HCT116 (cell line): ENCODE measurements at regions not wholly inside any gene's neighbourhood (a gene's known extent, or its start where the extent isn't known, plus 50 kb on each side); places are given as distances from the start of the nearest gene placed in this dataset.

ENCODE experiments used
- CEBPB ChIP-seq: IDR thresholded peaks from 2 replicates; pipeline ENCODE4 v1.6.1; 2012; ENCODE audit warnings: low read depth
- EZH2 ChIP-seq: fragments of 200-600 bp; sonication (generic); IDR thresholded peaks from 2 replicates; pipeline ENCODE4 v1.6.1; 2017; ENCODE audit warnings: antibody characterized with exemption, mixed run types
- EZH2phosphoT487 ChIP-seq: fragments of 200-600 bp; IDR thresholded peaks from 2 replicates; pipeline ENCODE4 v1.6.1; 2018; ENCODE audit warnings: antibody characterized with exemption, borderline replicate concordance
- JUND ChIP-seq: IDR thresholded peaks from 2 replicates; pipeline ENCODE4 v1.6.1; 2012
- POLR2A ChIP-seq: IDR thresholded peaks from 2 replicates; pipeline ENCODE4 v1.7.0; 2011; ENCODE audit warnings: borderline replicate concordance; ENCODE audit not compliant: insufficient read depth, insufficient read length; ENCODE audit errors: extremely low read depth
- POLR2AphosphoS5 ChIP-seq: IDR thresholded peaks from 2 replicates; pipeline ENCODE4 v1.6.1; 2011; ENCODE audit warnings: mild to moderate bottlenecking, low read depth, low read length, moderate library complexity
- RAD21 ChIP-seq: IDR thresholded peaks from 2 replicates; pipeline ENCODE4 v1.6.1; 2012; ENCODE audit warnings: low read depth, mild to moderate bottlenecking
- SIN3A ChIP-seq: IDR thresholded peaks from 2 replicates; pipeline ENCODE4 v1.6.1; 2012; ENCODE audit warnings: low read depth
- SP1 ChIP-seq: IDR thresholded peaks from 2 replicates; pipeline ENCODE4 v1.6.1; 2012; ENCODE audit warnings: low read depth
- SRF ChIP-seq: IDR thresholded peaks from 2 replicates; pipeline ENCODE4 v1.6.1; 2012; ENCODE audit warnings: low read depth
- TF ChIP-seq, protein P1 (sequence below), 3 experiments: fragments of 200-600 bp in 1 of 3; sonication (generic) in 1 of 3; IDR thresholded peaks in 2 of 3; conservative IDR thresholded peaks in 1 of 3; 2 replicates each; pipeline ENCODE4 v1.5.1; 2012 to 2017; ENCODE audit warnings: low read depth in 2 of 3, low read length in 2 of 3, antibody characterized with exemption in 1 of 3, borderline replicate concordance in 1 of 3, control low read depth in 1 of 3, mild to moderate bottlenecking in 1 of 3, mixed read lengths in 1 of 3, mixed run types in 1 of 3, moderate library complexity in 1 of 3; ENCODE audit not compliant: insufficient read depth in 1 of 3
- TF ChIP-seq, protein P2 (sequence below): IDR thresholded peaks from 2 replicates; pipeline ENCODE4 v1.6.1; 2012
- TF ChIP-seq, protein P3 (sequence below): IDR thresholded peaks from 2 replicates; pipeline ENCODE4 v1.6.1; 2012; ENCODE audit warnings: low read depth
- TF ChIP-seq, protein P4 (sequence below): IDR thresholded peaks from 2 replicates; pipeline ENCODE4 v1.6.1; 2012

DNA sequence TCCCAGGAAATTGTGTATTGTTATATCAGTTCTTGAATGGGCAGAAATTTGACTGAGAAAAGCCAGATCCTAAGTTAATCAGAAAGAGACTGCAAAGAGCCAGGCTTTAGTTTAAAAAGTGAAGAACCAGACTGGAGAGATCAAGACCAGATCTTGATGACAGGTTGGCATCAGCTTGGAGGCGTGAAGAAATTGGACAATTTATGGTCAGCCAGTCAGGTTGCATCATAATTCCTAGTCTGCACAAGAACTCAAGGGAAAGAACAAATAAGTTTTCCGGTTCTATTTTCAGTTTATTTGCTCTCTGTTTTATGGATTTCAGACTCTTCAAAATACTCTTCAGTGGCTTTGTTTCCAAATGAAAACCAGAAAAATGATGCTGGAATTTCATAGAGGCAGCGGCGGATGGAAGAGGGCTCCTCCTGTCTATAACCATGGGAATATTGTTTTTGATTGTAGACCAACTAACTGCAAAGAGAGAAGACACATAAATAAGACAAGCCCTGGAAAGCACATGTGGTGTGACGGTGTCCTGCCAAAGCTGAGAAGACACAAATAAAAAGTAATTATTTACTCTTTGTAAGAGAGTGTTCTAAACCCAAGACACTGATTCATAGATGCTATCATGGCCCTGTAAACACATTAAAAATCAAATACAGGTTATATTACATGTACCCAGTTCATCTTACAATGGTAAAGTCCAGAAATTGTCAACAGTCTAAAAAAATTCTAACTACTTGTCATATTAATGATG, 91.7 kb downstream of the PCTP start:
- TF ChIP-seq, protein P1, sequence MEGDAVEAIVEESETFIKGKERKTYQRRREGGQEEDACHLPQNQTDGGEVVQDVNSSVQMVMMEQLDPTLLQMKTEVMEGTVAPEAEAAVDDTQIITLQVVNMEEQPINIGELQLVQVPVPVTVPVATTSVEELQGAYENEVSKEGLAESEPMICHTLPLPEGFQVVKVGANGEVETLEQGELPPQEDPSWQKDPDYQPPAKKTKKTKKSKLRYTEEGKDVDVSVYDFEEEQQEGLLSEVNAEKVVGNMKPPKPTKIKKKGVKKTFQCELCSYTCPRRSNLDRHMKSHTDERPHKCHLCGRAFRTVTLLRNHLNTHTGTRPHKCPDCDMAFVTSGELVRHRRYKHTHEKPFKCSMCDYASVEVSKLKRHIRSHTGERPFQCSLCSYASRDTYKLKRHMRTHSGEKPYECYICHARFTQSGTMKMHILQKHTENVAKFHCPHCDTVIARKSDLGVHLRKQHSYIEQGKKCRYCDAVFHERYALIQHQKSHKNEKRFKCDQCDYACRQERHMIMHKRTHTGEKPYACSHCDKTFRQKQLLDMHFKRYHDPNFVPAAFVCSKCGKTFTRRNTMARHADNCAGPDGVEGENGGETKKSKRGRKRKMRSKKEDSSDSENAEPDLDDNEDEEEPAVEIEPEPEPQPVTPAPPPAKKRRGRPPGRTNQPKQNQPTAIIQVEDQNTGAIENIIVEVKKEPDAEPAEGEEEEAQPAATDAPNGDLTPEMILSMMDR (IDR thresholded peaks at IDR 0.05 in 2 of 3, conservative IDR thresholded peaks at IDR 0.05 in 1 of 3; ENCODE audit: borderline replicate concordance in 1 of 3, insufficient read depth in 1 of 3, low read depth in 2 of 3, low read length in 2 of 3) = no peak
- TF ChIP-seq POLR2A (no peak), RAD21 (no peak), POLR2AphosphoS5 (no peak), EZH2 (no peak), SP1 (no peak), CEBPB (no peak), SIN3A (no peak), EZH2phosphoT487 (no peak), JUND (no peak), SRF (no peak)
- TF ChIP-seq, protein P2, sequence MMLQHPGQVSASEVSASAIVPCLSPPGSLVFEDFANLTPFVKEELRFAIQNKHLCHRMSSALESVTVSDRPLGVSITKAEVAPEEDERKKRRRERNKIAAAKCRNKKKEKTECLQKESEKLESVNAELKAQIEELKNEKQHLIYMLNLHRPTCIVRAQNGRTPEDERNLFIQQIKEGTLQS = no peak
- TF ChIP-seq, protein P3, sequence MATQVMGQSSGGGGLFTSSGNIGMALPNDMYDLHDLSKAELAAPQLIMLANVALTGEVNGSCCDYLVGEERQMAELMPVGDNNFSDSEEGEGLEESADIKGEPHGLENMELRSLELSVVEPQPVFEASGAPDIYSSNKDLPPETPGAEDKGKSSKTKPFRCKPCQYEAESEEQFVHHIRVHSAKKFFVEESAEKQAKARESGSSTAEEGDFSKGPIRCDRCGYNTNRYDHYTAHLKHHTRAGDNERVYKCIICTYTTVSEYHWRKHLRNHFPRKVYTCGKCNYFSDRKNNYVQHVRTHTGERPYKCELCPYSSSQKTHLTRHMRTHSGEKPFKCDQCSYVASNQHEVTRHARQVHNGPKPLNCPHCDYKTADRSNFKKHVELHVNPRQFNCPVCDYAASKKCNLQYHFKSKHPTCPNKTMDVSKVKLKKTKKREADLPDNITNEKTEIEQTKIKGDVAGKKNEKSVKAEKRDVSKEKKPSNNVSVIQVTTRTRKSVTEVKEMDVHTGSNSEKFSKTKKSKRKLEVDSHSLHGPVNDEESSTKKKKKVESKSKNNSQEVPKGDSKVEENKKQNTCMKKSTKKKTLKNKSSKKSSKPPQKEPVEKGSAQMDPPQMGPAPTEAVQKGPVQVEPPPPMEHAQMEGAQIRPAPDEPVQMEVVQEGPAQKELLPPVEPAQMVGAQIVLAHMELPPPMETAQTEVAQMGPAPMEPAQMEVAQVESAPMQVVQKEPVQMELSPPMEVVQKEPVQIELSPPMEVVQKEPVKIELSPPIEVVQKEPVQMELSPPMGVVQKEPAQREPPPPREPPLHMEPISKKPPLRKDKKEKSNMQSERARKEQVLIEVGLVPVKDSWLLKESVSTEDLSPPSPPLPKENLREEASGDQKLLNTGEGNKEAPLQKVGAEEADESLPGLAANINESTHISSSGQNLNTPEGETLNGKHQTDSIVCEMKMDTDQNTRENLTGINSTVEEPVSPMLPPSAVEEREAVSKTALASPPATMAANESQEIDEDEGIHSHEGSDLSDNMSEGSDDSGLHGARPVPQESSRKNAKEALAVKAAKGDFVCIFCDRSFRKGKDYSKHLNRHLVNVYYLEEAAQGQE = no peak
- TF ChIP-seq, protein P4, sequence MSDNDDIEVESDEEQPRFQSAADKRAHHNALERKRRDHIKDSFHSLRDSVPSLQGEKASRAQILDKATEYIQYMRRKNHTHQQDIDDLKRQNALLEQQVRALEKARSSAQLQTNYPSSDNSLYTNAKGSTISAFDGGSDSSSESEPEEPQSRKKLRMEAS = no peak
